ENCODE measurements at regions not wholly inside any gene's neighbourhood (a gene's known extent, or its start where the extent isn't known, plus 50 kb on each side); places are given as distances from the start of the nearest gene placed in this dataset.

- no peak for DNase-seq (ENCODE audit: low read depth)
- TF ChIP-seq CTCF (IDR thresholded peaks at IDR 0.05; ENCODE audit: insufficient read depth, low read depth, low read length, missing control alignments): no peak
- no peak overlapping the region for H3K4me3 ChIP-seq (ENCODE audit: low read depth, low read length)
These were observed 142.0 kb downstream of the TRIM29 start for GRCh38 chr11:119995730-119996491.

- no peak for DNase-seq (ENCODE audit: low read depth)
- TF ChIP-seq CTCF (IDR thresholded peaks at IDR 0.05; ENCODE audit: insufficient read depth, low read depth, low read length, missing control alignments): no peak
- no peak overlapping the region for H3K4me3 ChIP-seq (ENCODE audit: low read depth, low read length)
These were observed 144.2 kb downstream of the TRIM29 start for GRCh38 chr11:119993722-119994121.

GRCh38 chr11:119992171-119993051 lies 145.5 kb downstream of the TRIM29 start:
- no peak overlapping the region for H3K4me3 ChIP-seq (ENCODE audit: low read depth, low read length)
- no peak for DNase-seq (ENCODE audit: low read depth)
- no peak for TF ChIP-seq CTCF (IDR thresholded peaks at IDR 0.05; ENCODE audit: insufficient read depth, low read depth, low read length, missing control alignments)

- DNase-seq (ENCODE audit: low read depth): no peak
- H3K4me3 ChIP-seq (ENCODE audit: low read depth, low read length): no peak overlapping the region
- TF ChIP-seq CTCF (IDR thresholded peaks at IDR 0.05; ENCODE audit: insufficient read depth, low read depth, low read length, missing control alignments): no peak
These were observed 146.2 kb downstream of the TRIM29 start for GRCh38 chr11:119991669-119992068.

GRCh38 chr11:119991022-119991404 lies 146.9 kb downstream of the TRIM29 start:
- no peak overlapping the region for H3K4me3 ChIP-seq (ENCODE audit: low read depth, low read length)
- no peak for DNase-seq (ENCODE audit: low read depth)
- no peak for TF ChIP-seq CTCF (IDR thresholded peaks at IDR 0.05; ENCODE audit: insufficient read depth, low read depth, low read length, missing control alignments)

GRCh38 chr11:119990309-119991021 lies 147.4 kb downstream of the TRIM29 start:
- DNase-seq (ENCODE audit: low read depth): no peak
- no peak overlapping the region for H3K4me3 ChIP-seq (ENCODE audit: low read depth, low read length)
- TF ChIP-seq CTCF (IDR thresholded peaks at IDR 0.05; ENCODE audit: insufficient read depth, low read depth, low read length, missing control alignments): no peak

Measured in GM12865 (cell line).